Adrenal gland (tissue), 9 donors: ENCODE measurements at regions not wholly inside any gene's neighbourhood (a gene's known extent, or its start where the extent isn't known, plus 50 kb on each side); places are given as distances from the start of the nearest gene placed in this dataset.
"Not testable (repeated sequence)": the region's sequence is repeated elsewhere in the genome, so short reads cannot be mapped to it uniquely, and the experiment has no call there.

ENCODE experiments used
- DNase-seq, 7 donors: peaks; one replicate each; pipeline ENCODE4 v3.0.0-alpha.2; 2019 to 2020
- H3K27ac ChIP-seq, 5 donors: fragments of 200-600 bp; sonication (generic) in 4 of 5; 1 replicate in 3 of 5; 2 replicates in 2 of 5; pipeline versions ENCODE4 v1.5.1 to v1.8.0; 2016 to 2020; ENCODE audit warnings: mild to moderate bottlenecking in 1 of 5
- H3K27me3 ChIP-seq: fragments of 200-600 bp; 2 replicates; pipeline ENCODE4 v1.8.0; 2021
- H3K36me3 ChIP-seq, 2 donors: fragments of 200-600 bp; replicated peaks in 1 of 2; 1 replicate in 1 of 2; 2 replicates in 1 of 2; pipeline versions ENCODE4 v1.5.1 to v1.8.0; 2018 to 2022
- H3K4me1 ChIP-seq, 2 donors: fragments of 200-600 bp; replicated peaks in 1 of 2; 1 replicate in 1 of 2; 2 replicates in 1 of 2; pipeline versions ENCODE4 v1.5.1 to v1.8.0; 2018 to 2021
- H3K4me3 ChIP-seq, 4 donors: fragments of 200-600 bp; sonication (generic) in 3 of 4; one replicate each; pipeline ENCODE4 v1.5.1; 2016 to 2018
- H3K9me3 ChIP-seq, 3 donors: fragments of 200-600 bp; sonication (generic) in 1 of 3; replicated peaks in 1 of 3; 1 replicate in 2 of 3; 2 replicates in 1 of 3; pipeline versions ENCODE4 v1.5.1 to v1.8.0; 2016 to 2021
- CTCF ChIP-seq, 6 experiments: fragments of 450-650 bp in 4 of 6; fragments of 200-600 bp in 2 of 6; sonication (generic) in 1 of 6; IDR thresholded peaks; 1 replicate in 5 of 6; 2 replicates in 1 of 6; pipeline versions ENCODE4 v1.5.1 to v1.8.0; 2016 to 2021; ENCODE audit warnings: antibody characterized with exemption in 6 of 6, mild to moderate bottlenecking in 2 of 6, moderate library complexity in 1 of 6
- POLR2A ChIP-seq, 2 donors: fragments of 450-650 bp; IDR thresholded peaks; one replicate each; pipeline ENCODE4 v1.6.1; 2017; ENCODE audit warnings: antibody characterized with exemption in 2 of 2, mild to moderate bottlenecking in 2 of 2, moderate library complexity in 1 of 2
- WGBS, 4 donors: extraction: QIAGEN DNeasy Blood & Tissue Kit in 2 of 4; methylation state at CpG; one replicate each; pipeline versions ENCODE4 v1.1.5 to v1.1.7; 2013 to 2017; 5-methylcytosine and 5-hydroxymethylcytosine counted together
- intact Hi-C, 2 donors: fragments of 100-400 bp; cut with DNase I; formaldehyde crosslinking; loops; one replicate each; pipeline versions ENCODE4 v1.14.1 to v1.15.0; 2022 to 2023
- donor health status: healthy with polysubstance abuse.
- donor health status: Bipolar disorder and iron deficiency.
- donor health status: DM: yes; HTN: yes; CAD: no.
- donor health status: DM: no; HTN: no; CAD: no.
- donor health status: DM: no; HTN: no; CAD: no.

GRCh38 chr3:11711876-11712275, 68.2 kb upstream of the VGLL4 start:
- no peaks in the 10 kb centered on the region for H3K36me3 ChIP-seq
- no peak for DNase-seq
- H3K9me3 ChIP-seq: no peaks in the 10 kb centered on the region
- H3K4me1 ChIP-seq: peaks cover 0 to under 1% of the 10 kb centered on the region in 2 donors
- H3K4me3 ChIP-seq: no peak overlapping the region
- 71 to 85% (median 83%) methylated on average over 5 of the region's 5 CpGs for WGBS, 4 donors
- no peak for TF ChIP-seq CTCF (IDR thresholded peaks at IDR 0.05)
- TF ChIP-seq POLR2A (IDR thresholded peaks at IDR 0.05): no peak
- no peaks in the 10 kb centered on the region for H3K27me3 ChIP-seq
- H3K27ac ChIP-seq: no peak overlapping the region
- intact Hi-C loops: loop anchor here in 1 of 2 donors (10.0 kb wide), 1 partner anchor 57 kb away; no protein-coding TSS in a partner anchor

DNA sequence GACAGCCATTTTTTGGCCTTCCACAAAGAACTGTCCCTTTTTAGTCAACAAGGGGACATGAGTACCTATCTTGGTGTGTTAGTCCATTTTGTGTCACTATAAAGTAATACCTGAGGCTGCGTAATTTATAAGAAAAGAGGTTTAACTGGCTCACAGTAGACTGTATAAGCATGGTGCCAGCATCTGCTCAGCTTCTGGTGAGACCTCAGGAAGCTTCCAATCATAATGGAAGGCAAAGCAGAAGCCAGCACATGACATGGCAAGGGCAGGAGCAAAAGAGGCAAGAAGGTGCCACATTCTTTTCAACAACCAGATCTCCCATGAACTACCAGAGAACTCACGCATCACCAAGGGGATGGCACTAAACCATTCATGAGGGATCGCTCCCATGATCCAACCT, 66.1 kb upstream of the VGLL4 start:
- 97 to 100% (median 99%) methylated on average over 3 of the region's 3 CpGs for WGBS, 4 donors
- no peak overlapping the region for H3K27ac ChIP-seq
- H3K4me1 ChIP-seq: no peaks in the 10 kb centered on the region
- no peak overlapping the region for H3K4me3 ChIP-seq
- TF ChIP-seq CTCF (IDR thresholded peaks at IDR 0.05): no peak
- no peak for TF ChIP-seq POLR2A (IDR thresholded peaks at IDR 0.05)
- H3K36me3 ChIP-seq: no peaks in the 10 kb centered on the region
- intact Hi-C loops: loop anchor here in 1 of 2 donors (10.0 kb wide), 1 partner anchor 55 kb away; no protein-coding TSS in a partner anchor
- DNase-seq: no peak
- H3K27me3 ChIP-seq: no peaks in the 10 kb centered on the region
- no peaks in the 10 kb centered on the region for H3K9me3 ChIP-seq

GRCh38 chr3:11707084-11707483, 63.4 kb upstream of the VGLL4 start:
- H3K27me3 ChIP-seq, H3K4me3 ChIP-seq, H3K4me1 ChIP-seq, intact Hi-C loops, H3K27ac ChIP-seq, H3K9me3 ChIP-seq, DNase-seq, H3K36me3 ChIP-seq: not testable (repeated sequence)
- 88 to 100% (median 90%) methylated on average over 1 to 2 of the region's 2 CpGs for WGBS, 4 donors

GRCh38 chr3:11706604-11707003, 62.9 kb upstream of the VGLL4 start:
- whole genome bisulfite sequencing, 4 donors: 91 to 94% (median 93%) methylated on average over 5 of the region's 5 CpGs

More at GRCh38 chr3:11706604-11707003, 62.9 kb upstream of the VGLL4 start:
- TF ChIP-seq CTCF (IDR thresholded peaks at IDR 0.05) (no peak), POLR2A (IDR thresholded peaks at IDR 0.05) (no peak)
- H3K27me3 ChIP-seq: no peaks in the 10 kb centered on the region
- no peaks in the 10 kb centered on the region for H3K9me3 ChIP-seq
- H3K27ac ChIP-seq: no peak overlapping the region
- no peak overlapping the region for H3K4me3 ChIP-seq
- H3K4me1 ChIP-seq: no peaks in the 10 kb centered on the region
- no peaks in the 10 kb centered on the region for H3K36me3 ChIP-seq
- intact Hi-C loops: no loop called here
- no peak for DNase-seq
